ENCODE measurements at regions not wholly inside any gene's neighbourhood (a gene's known extent, or its start where the extent isn't known, plus 50 kb on each side); places are given as distances from the start of the nearest gene placed in this dataset.

DNA sequence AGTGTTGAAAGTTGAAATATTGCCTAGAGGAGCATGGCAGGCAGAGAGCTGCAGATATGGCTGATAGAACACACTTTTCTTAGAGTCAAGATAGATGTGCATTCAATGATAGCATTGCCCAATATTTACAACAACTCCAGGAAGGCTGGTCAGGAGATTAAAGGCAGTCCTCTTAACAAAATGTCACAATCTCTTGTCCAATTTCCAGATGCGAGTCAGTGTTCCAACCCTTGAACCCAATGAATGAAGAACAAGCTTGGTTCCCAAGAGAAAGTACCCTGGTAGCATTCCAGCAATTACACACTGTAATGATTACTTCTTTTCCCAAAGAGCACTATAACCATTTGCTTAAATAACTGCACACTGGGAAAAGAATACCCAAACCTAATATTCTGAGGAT, 839.4 kb upstream of the VRK2 start:
- TF ChIP-seq, protein P1, sequence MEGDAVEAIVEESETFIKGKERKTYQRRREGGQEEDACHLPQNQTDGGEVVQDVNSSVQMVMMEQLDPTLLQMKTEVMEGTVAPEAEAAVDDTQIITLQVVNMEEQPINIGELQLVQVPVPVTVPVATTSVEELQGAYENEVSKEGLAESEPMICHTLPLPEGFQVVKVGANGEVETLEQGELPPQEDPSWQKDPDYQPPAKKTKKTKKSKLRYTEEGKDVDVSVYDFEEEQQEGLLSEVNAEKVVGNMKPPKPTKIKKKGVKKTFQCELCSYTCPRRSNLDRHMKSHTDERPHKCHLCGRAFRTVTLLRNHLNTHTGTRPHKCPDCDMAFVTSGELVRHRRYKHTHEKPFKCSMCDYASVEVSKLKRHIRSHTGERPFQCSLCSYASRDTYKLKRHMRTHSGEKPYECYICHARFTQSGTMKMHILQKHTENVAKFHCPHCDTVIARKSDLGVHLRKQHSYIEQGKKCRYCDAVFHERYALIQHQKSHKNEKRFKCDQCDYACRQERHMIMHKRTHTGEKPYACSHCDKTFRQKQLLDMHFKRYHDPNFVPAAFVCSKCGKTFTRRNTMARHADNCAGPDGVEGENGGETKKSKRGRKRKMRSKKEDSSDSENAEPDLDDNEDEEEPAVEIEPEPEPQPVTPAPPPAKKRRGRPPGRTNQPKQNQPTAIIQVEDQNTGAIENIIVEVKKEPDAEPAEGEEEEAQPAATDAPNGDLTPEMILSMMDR (IDR thresholded peaks at IDR 0.05): no peak
- TF ChIP-seq POLR2A (IDR thresholded peaks at IDR 0.05): no peak
